Small intestine (tissue), 7 donors: ENCODE measurements at regions not wholly inside any gene's neighbourhood (a gene's known extent, or its start where the extent isn't known, plus 50 kb on each side); places are given as distances from the start of the nearest gene placed in this dataset.

Experiments used
- DNase-seq, 2 donors: peaks; one replicate each; pipeline versions ENCODE4 v3.0.0 to v3.0.0-alpha.2; 2013
- FAIRE-seq: peaks from 2 replicates; lab custom pipeline; 2012; peaks lifted over from hg19 to GRCh38; lab: Jason Lieb, UNC
- H3K27ac ChIP-seq, 3 donors: one replicate each; pipeline ENCODE4 v1.5.1; 2013; ENCODE audit warnings: low read length in 2 of 3, mild to moderate bottlenecking in 2 of 3, control low read depth in 1 of 3, inconsistent platforms in 1 of 3, low read depth in 1 of 3, moderate library complexity in 1 of 3
- H3K27me3 ChIP-seq, 3 donors: one replicate each; pipeline ENCODE4 v1.6.1; 2013; ENCODE audit warnings: low read length in 3 of 3, inconsistent platforms in 1 of 3; ENCODE audit not compliant: control insufficient read depth in 3 of 3, insufficient read depth in 3 of 3
- H3K36me3 ChIP-seq, 3 donors: one replicate each; pipeline ENCODE4 v1.6.1; 2013; ENCODE audit warnings: low read length in 3 of 3, inconsistent platforms in 1 of 3, low read depth in 1 of 3, mild to moderate bottlenecking in 1 of 3, moderate library complexity in 1 of 3; ENCODE audit not compliant: control insufficient read depth in 3 of 3, insufficient read depth in 2 of 3
- H3K4me1 ChIP-seq, 3 donors: one replicate each; pipeline ENCODE4 v1.6.1; 2013; ENCODE audit warnings: low read length in 2 of 3, inconsistent platforms in 1 of 3, low read depth in 1 of 3, mild to moderate bottlenecking in 1 of 3, moderate library complexity in 1 of 3; ENCODE audit not compliant: control insufficient read depth in 3 of 3, insufficient read depth in 2 of 3
- H3K4me3 ChIP-seq, 3 donors: one replicate each; pipeline ENCODE4 v1.5.1; 2013; ENCODE audit warnings: low read length in 3 of 3, control low read depth in 1 of 3, inconsistent platforms in 1 of 3, low read depth in 1 of 3, mild to moderate bottlenecking in 1 of 3, moderate library complexity in 1 of 3
- H3K9me3 ChIP-seq, 2 donors: one replicate each; pipeline ENCODE4 v1.6.1; 2013; ENCODE audit warnings: low read depth in 1 of 2, low read length in 1 of 2; ENCODE audit not compliant: control insufficient read depth in 2 of 2, insufficient read depth in 1 of 2
- WGBS, 3 donors: extraction: QIAGEN DNeasy Blood & Tissue Kit; methylation state at CpG; one replicate each; pipeline ENCODE4 v1.1.7; 2013; 5-methylcytosine and 5-hydroxymethylcytosine counted together
- donor health status: healthy with polysubstance abuse.
- donor health status: control.
- donor health status: control.
- donor health status: Bipolar disorder and iron deficiency.
- donor health status: healthy.

DNA sequence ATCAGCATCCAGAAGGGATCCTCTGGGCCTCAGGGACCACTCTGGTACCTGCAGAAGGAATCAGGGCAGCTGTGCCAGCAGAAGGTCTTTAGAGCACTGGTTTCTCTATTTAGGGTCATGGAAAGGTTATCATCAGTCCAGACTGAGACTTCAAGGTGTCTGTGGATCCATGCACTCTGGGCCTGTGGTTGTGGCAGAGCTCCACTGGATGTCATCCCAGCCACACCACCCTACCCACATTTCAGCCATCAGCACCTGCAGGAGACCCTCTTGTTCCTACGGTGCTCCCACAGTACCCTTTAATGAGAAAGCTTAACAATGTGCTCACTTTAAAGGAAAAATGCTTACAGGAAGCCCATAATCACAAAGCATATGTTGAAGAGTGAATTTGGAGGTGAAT, 603.4 kb upstream of the CCDC54 start:
- no peaks in the 10 kb centered on the region for H3K4me1 ChIP-seq
- FAIRE-seq (no peak), DNase-seq (no peak)
- no peaks in the 10 kb centered on the region for H3K27me3 ChIP-seq
- H3K9me3 ChIP-seq, result no peaks in the 10 kb centered on the region
- no peaks in the 10 kb centered on the region for H3K36me3 ChIP-seq
- WGBS, 3 donors, result 67 to 82% (median 74%) methylated on average over 1 of the region's 1 CpG
- H3K27ac ChIP-seq, result no peak overlapping the region
- no peak overlapping the region for H3K4me3 ChIP-seq

DNA sequence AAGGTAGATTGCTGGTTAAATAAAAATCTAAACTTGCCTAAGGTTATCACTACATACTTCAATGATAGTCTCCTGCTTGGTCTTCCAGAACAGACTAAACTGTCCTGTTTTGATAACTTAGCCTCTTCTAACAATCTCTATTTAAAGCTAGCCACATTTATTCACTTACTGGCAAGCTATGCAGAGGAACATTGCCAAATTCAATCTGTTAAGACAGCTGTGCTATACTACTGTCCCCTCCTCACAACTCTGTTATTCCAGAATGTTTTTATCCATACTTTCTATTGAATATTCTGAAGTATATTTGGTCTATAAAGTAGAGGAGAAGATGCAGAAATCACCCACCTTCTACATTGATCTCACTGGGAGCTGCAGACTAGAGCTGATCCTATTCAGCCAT, 594.0 kb upstream of the CCDC54 start:
- no peak overlapping the region for H3K27ac ChIP-seq
- H3K36me3 ChIP-seq, result no peaks in the 10 kb centered on the region
- H3K4me3 ChIP-seq, result no peak overlapping the region
- H3K9me3 ChIP-seq, result no peaks in the 10 kb centered on the region
- H3K27me3 ChIP-seq, result no peaks in the 10 kb centered on the region
- no peaks in the 10 kb centered on the region for H3K4me1 ChIP-seq
- no peak for DNase-seq
- FAIRE-seq, result no peak

DNA sequence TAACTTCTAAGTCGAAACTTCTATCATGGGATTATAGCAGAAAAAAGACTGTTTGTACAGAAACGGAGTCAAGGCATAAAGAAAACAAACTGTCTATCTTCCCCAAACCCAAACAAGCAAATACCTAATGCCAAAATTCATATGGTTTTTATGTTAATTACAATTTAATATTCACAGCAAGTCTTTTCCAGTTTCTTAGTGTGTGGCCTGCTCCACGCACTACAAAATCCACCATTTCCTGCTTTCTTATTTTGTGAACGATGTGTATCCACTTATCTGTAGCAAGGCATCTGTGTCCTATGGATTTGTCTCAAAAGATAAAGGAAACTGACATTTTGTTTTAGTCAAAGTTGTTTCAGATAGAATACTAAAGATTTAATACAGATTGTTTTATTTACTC, 588.0 kb upstream of the CCDC54 start:
- no peaks in the 10 kb centered on the region for H3K9me3 ChIP-seq
- no peaks in the 10 kb centered on the region for H3K36me3 ChIP-seq
- H3K4me3 ChIP-seq, result no peak overlapping the region
- whole genome bisulfite sequencing, 3 donors, result 72 to 76% (median 76%) methylated on average over 4 of the region's 4 CpGs
- H3K27ac ChIP-seq, result no peak overlapping the region
- no peaks in the 10 kb centered on the region for H3K27me3 ChIP-seq
- DNase-seq (no peak), FAIRE-seq (no peak)
- no peaks in the 10 kb centered on the region for H3K4me1 ChIP-seq

DNA sequence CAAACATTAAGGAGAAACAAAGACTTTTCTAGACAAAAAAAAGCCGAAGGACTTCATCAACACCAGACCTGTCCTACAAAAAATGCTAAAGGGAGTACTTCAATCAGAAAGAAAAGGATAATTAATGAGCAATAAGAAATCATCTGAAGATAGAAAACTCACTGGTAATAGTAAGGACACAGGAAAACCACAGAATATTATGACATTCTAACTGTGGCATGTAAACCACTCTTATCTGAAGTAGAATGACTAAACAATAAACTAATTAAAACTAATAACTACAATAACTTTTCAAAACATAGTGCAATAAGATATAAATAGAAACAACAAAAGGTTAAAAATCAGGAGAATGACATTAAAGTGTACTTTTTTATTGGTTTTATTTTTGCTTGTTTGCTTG, 584.5 kb upstream of the CCDC54 start:
- 88 to 94% (median 93%) methylated on average over 1 of the region's 1 CpG for WGBS, 3 donors
- H3K36me3 ChIP-seq, result no peaks in the 10 kb centered on the region
- DNase-seq (no peak), FAIRE-seq (no peak)
- H3K27me3 ChIP-seq, result no peaks in the 10 kb centered on the region
- no peaks in the 10 kb centered on the region for H3K9me3 ChIP-seq
- H3K27ac ChIP-seq, result no peak overlapping the region
- H3K4me1 ChIP-seq, result no peaks in the 10 kb centered on the region
- no peak overlapping the region for H3K4me3 ChIP-seq

DNA sequence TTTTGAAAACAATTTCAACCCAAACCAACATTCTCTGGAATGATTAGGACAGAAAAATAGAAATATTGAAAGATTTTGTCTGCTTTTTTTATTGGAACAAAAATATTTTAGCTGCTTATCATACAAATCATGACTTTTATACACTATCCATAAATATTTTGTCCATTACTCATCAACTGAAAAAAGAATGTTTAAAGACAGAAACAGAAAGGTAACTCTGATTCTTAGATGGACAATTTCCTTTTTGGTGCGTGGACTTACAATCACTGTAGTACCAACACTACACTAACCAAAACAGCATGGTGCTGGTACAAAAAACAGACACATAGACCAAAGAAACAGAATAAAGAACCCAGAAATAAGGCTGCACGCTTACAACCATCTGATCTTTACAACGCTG, 582.8 kb upstream of the CCDC54 start:
- 87 to 93% (median 91%) methylated on average over 3 of the region's 3 CpGs for WGBS, 3 donors

DNA sequence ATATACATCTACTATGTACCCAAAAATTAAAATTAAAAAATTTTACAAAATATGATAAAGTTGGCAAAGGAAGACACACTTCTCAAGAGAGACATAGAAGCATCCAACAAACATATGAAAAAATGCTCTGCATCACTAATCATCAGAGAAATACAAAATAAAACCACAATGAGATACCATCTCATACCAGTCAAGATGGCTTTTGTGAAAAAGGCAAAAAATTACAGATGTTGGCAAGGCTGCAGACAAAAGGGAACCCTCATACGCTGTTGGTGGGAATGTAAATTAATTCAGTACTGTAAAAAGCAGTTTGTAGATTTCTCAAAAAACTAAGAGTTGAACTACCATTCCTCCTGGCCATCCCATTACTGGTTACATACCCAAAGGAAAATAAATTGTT, 581.7 kb upstream of the CCDC54 start:
- H3K36me3 ChIP-seq, result no peaks in the 10 kb centered on the region
- no peak for DNase-seq
- no peaks in the 10 kb centered on the region for H3K9me3 ChIP-seq
- no peaks in the 10 kb centered on the region for H3K4me1 ChIP-seq
- FAIRE-seq, result no peak
- 70 to 82% (median 71%) methylated on average over 1 of the region's 1 CpG for WGBS, 3 donors
- no peaks in the 10 kb centered on the region for H3K27me3 ChIP-seq
- H3K27ac ChIP-seq, result no peak overlapping the region
- no peak overlapping the region for H3K4me3 ChIP-seq

More for the DNA sequence above, 582.8 kb upstream of the CCDC54 start:
- H3K27ac ChIP-seq, result no peak overlapping the region
- FAIRE-seq (no peak), DNase-seq (no peak)
- no peaks in the 10 kb centered on the region for H3K4me1 ChIP-seq
- H3K9me3 ChIP-seq, result no peaks in the 10 kb centered on the region
- no peaks in the 10 kb centered on the region for H3K36me3 ChIP-seq
- no peak overlapping the region for H3K4me3 ChIP-seq
- no peaks in the 10 kb centered on the region for H3K27me3 ChIP-seq

DNA sequence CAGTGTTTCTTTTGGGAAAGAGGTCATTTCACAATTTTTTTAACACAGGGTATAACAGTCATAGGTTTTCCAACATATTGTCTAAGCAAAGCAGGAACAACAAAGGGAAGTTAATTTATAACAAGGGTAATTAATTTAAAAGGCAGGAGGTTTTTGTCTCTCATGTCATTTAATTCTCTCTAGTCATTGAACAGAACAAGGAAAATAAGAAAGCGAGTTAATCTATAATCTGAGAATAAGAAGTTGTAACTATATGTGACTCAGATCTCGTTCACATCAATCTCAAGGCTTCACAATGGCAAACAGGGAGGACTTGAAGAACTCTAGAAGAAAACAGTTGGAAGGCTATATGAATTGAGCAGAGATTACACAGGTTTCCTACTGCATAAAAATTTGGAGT, 579.8 kb upstream of the CCDC54 start:
- no peak for DNase-seq
- no peak overlapping the region for H3K27ac ChIP-seq
- 40 to 81% (median 42%) methylated on average over 2 of the region's 2 CpGs for WGBS, 3 donors
- no peak for FAIRE-seq
- no peaks in the 10 kb centered on the region for H3K9me3 ChIP-seq
- no peaks in the 10 kb centered on the region for H3K36me3 ChIP-seq
- no peak overlapping the region for H3K4me3 ChIP-seq
- H3K4me1 ChIP-seq, result no peaks in the 10 kb centered on the region
- H3K27me3 ChIP-seq, result no peaks in the 10 kb centered on the region

DNA sequence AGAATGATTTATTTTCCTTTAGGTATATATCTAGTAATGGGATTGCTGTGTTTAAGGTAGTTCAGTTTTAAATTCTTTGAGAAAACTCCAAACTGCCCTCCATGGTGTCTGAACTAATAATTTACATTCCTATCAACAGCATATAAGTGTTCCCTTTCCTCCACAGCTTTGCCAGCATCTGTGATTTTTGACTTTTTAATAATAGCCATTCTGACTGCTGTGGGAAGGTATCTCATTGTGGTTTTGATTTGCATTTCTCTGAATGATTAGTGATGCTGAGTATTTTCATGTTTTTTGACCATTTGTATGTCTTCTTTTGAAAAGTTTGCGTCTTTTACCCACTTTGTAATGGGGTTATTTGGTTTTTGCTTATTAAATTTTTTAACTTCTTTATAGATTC, 571.6 kb upstream of the CCDC54 start:
- FAIRE-seq, result no peak

DNA sequence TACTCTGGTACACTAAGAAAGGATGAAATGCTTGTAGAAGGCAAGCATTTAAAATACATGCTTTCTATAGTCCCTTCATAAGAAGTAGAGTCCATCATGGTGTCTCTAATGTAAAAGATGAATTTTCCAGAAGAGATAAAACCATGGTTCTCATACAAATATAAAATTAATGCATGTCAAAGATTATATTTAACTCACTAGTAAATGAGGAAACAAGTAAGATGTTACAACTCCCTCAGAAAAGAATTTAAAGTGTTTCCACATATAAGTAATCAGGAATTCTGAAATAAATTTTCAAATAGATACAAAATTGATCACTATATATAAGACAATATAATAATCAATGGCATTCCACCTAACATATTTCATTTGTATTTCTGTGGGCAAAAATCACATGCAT, 570.3 kb upstream of the CCDC54 start:
- Histone ChIP-seq H3K27ac (no peak overlapping the region), H3K4me1 (no peaks in the 10 kb centered on the region), H3K4me3 (no peak overlapping the region), H3K9me3 (no peaks in the 10 kb centered on the region), H3K36me3 (no peaks in the 10 kb centered on the region), H3K27me3 (no peaks in the 10 kb centered on the region)
- FAIRE-seq (no peak), DNase-seq (no peak)

More for the DNA sequence above, 571.6 kb upstream of the CCDC54 start:
- H3K9me3 ChIP-seq, result no peaks in the 10 kb centered on the region
- H3K27me3 ChIP-seq, result no peaks in the 10 kb centered on the region
- H3K4me3 ChIP-seq, result no peak overlapping the region
- no peaks in the 10 kb centered on the region for H3K36me3 ChIP-seq
- no peak for DNase-seq
- WGBS, 3 donors, result 67 to 85% (median 72%) methylated on average over 1 of the region's 1 CpG
- H3K27ac ChIP-seq, result no peak overlapping the region
- no peaks in the 10 kb centered on the region for H3K4me1 ChIP-seq
